SJSA1 (cell line): ENCODE measurements at regions not wholly inside any gene's neighbourhood (a gene's known extent, or its start where the extent isn't known, plus 50 kb on each side); places are given as distances from the start of the nearest gene placed in this dataset.

Experiments
- DNase-seq, 2 experiments: peaks; one replicate each; pipeline ENCODE4 v3.0.0-alpha.2; 2015 to 2020; ENCODE audit warnings: low spot score in 2 of 2, low read depth in 1 of 2
- H3K27ac ChIP-seq: fragments of 250-450 bp; sonication (Bioruptor Pico); 2 replicates; pipeline ENCODE4 v1.5.1; 2020; ENCODE audit warnings: mild to moderate bottlenecking, moderate library complexity
- H3K27me3 ChIP-seq: fragments of 250-450 bp; sonication (Bioruptor Pico); replicated peaks from 2 replicates; pipeline ENCODE4 v1.5.1; 2020; ENCODE audit warnings: mild to moderate bottlenecking, moderate library complexity
- H3K36me3 ChIP-seq: fragments of 250-450 bp; sonication (Bioruptor Pico); 2 replicates; pipeline ENCODE4 v1.5.1; 2020; ENCODE audit warnings: mild to moderate bottlenecking
- H3K4me1 ChIP-seq: fragments of 250-450 bp; sonication (Bioruptor Pico); replicated peaks from 2 replicates; pipeline ENCODE4 v1.6.1; 2021; ENCODE audit warnings: mild to moderate bottlenecking
- H3K4me3 ChIP-seq: fragments of 250-450 bp; sonication (Bioruptor Pico); 2 replicates; pipeline ENCODE4 v1.5.1; 2020; ENCODE audit warnings: mild to moderate bottlenecking
- H3K9me3 ChIP-seq: fragments of 250-450 bp; sonication (Bioruptor Pico); replicated peaks from 2 replicates; pipeline ENCODE4 v1.5.1; 2020; ENCODE audit warnings: mild to moderate bottlenecking

- Histone ChIP-seq H3K27ac (no peak overlapping the region), H3K4me3 (no peak overlapping the region), H3K27me3 (no peaks in the 10 kb centered on the region), H3K9me3 (no peaks in the 10 kb centered on the region), H3K4me1 (no peaks in the 10 kb centered on the region), H3K36me3 (no peaks in the 10 kb centered on the region)
- no peak for DNase-seq
These were observed 713.6 kb downstream of the RNF144B start for GRCh38 chr6:19100752-19101151.

GRCh38 chr6:19102936-19103335, 715.8 kb downstream of the RNF144B start:
- H3K4me3 ChIP-seq = no peak overlapping the region
- no peaks in the 10 kb centered on the region for H3K4me1 ChIP-seq
- no peak for DNase-seq
- H3K27ac ChIP-seq = no peak overlapping the region
- no peaks in the 10 kb centered on the region for H3K27me3 ChIP-seq
- no peaks in the 10 kb centered on the region for H3K9me3 ChIP-seq
- H3K36me3 ChIP-seq = no peaks in the 10 kb centered on the region

GRCh38 chr6:19107468-19107867, 720.3 kb downstream of the RNF144B start:
- DNase-seq = no peak
- H3K4me1 ChIP-seq = no peaks in the 10 kb centered on the region

GRCh38 chr6:19121521-19121920, 715.6 kb upstream of the ID4 start:
- H3K4me1 ChIP-seq = no peaks in the 10 kb centered on the region
- H3K4me3 ChIP-seq = no peak overlapping the region
- no peaks in the 10 kb centered on the region for H3K27me3 ChIP-seq
- no peak for DNase-seq
- H3K36me3 ChIP-seq = no peaks in the 10 kb centered on the region
- no peaks in the 10 kb centered on the region; the same call in 1 of the 2 replicates for H3K9me3 ChIP-seq
- no peak overlapping the region for H3K27ac ChIP-seq

More at GRCh38 chr6:19107468-19107867, 720.3 kb downstream of the RNF144B start:
- H3K36me3 ChIP-seq = no peaks in the 10 kb centered on the region
- no peaks in the 10 kb centered on the region for H3K27me3 ChIP-seq
- H3K4me3 ChIP-seq = no peak overlapping the region
- H3K9me3 ChIP-seq = no peaks in the 10 kb centered on the region
- H3K27ac ChIP-seq = no peak overlapping the region

GRCh38 chr6:19127081-19127480, 710.1 kb upstream of the ID4 start:
- Histone ChIP-seq H3K27ac (no peak overlapping the region), H3K36me3 (no peaks in the 10 kb centered on the region), H3K4me1 (no peaks in the 10 kb centered on the region), H3K9me3 (no peaks in the 10 kb centered on the region), H3K4me3 (no peak overlapping the region), H3K27me3 (no peaks in the 10 kb centered on the region)
- DNase-seq = no peak

- Histone ChIP-seq H3K4me3 (no peak overlapping the region), H3K4me1 (no peaks in the 10 kb centered on the region), H3K27ac (no peak overlapping the region), H3K36me3 (no peaks in the 10 kb centered on the region), H3K27me3 (no peaks in the 10 kb centered on the region), H3K9me3 (no peaks in the 10 kb centered on the region)
- DNase-seq = no peak
These were observed 708.5 kb upstream of the ID4 start for GRCh38 chr6:19128701-19129100.

GRCh38 chr6:19135706-19136105, 701.5 kb upstream of the ID4 start:
- Histone ChIP-seq H3K27ac (no peak overlapping the region), H3K4me1 (no peaks in the 10 kb centered on the region), H3K36me3 (no peaks in the 10 kb centered on the region), H3K4me3 (no peak overlapping the region), H3K27me3 (no peaks in the 10 kb centered on the region), H3K9me3 (no peaks in the 10 kb centered on the region)
- no peak for DNase-seq

- H3K4me3 ChIP-seq = no peak overlapping the region
- no peaks in the 10 kb centered on the region for H3K4me1 ChIP-seq
- no peaks in the 10 kb centered on the region for H3K9me3 ChIP-seq
- no peak overlapping the region for H3K27ac ChIP-seq
- no peaks in the 10 kb centered on the region for H3K36me3 ChIP-seq
- no peak for DNase-seq
- no peaks in the 10 kb centered on the region; the same call in 1 of the 2 replicates for H3K27me3 ChIP-seq
These were observed 699.7 kb upstream of the ID4 start for GRCh38 chr6:19137505-19137904.

GRCh38 chr6:19142275-19142674, 694.9 kb upstream of the ID4 start:
- Histone ChIP-seq H3K27me3 (no peaks in the 10 kb centered on the region; the same call in 1 of the 2 replicates), H3K4me3 (no peak overlapping the region), H3K36me3 (no peaks in the 10 kb centered on the region), H3K9me3 (no peaks in the 10 kb centered on the region), H3K4me1 (no peaks in the 10 kb centered on the region), H3K27ac (no peak overlapping the region)
- no peak for DNase-seq

- Histone ChIP-seq H3K4me1 (no peaks in the 10 kb centered on the region), H3K27me3 (no peaks in the 10 kb centered on the region), H3K4me3 (no peak overlapping the region), H3K27ac (no peak overlapping the region), H3K9me3 (no peaks in the 10 kb centered on the region), H3K36me3 (no peaks in the 10 kb centered on the region)
- no peak for DNase-seq
These were observed 686.9 kb upstream of the ID4 start for GRCh38 chr6:19150307-19150706.

- no peak overlapping the region for H3K27ac ChIP-seq
- H3K4me3 ChIP-seq = no peak overlapping the region
- H3K9me3 ChIP-seq = no peaks in the 10 kb centered on the region
- no peak for DNase-seq
- no peaks in the 10 kb centered on the region for H3K36me3 ChIP-seq
- H3K4me1 ChIP-seq = no peaks in the 10 kb centered on the region
- no peaks in the 10 kb centered on the region for H3K27me3 ChIP-seq
These were observed 683.7 kb upstream of the ID4 start for GRCh38 chr6:19153270-19153980.

- no peak for DNase-seq
- Histone ChIP-seq H3K4me3 (no peak overlapping the region), H3K27ac (no peak overlapping the region), H3K4me1 (no peaks in the 10 kb centered on the region), H3K9me3 (no peaks in the 10 kb centered on the region), H3K27me3 (no peaks in the 10 kb centered on the region), H3K36me3 (no peaks in the 10 kb centered on the region)
These were observed 683.2 kb upstream of the ID4 start for GRCh38 chr6:19153981-19154295.

GRCh38 chr6:19156443-19156842, 680.7 kb upstream of the ID4 start:
- Histone ChIP-seq H3K9me3 (no peaks in the 10 kb centered on the region), H3K4me1 (no peaks in the 10 kb centered on the region), H3K4me3 (no peak overlapping the region), H3K27me3 (no peaks in the 10 kb centered on the region), H3K36me3 (no peaks in the 10 kb centered on the region), H3K27ac (no peak overlapping the region)
- no peak for DNase-seq

- Histone ChIP-seq H3K27ac (no peak overlapping the region), H3K4me1 (no peaks in the 10 kb centered on the region), H3K27me3 (no peaks in the 10 kb centered on the region), H3K4me3 (no peak overlapping the region), H3K9me3 (no peaks in the 10 kb centered on the region), H3K36me3 (no peaks in the 10 kb centered on the region)
- DNase-seq = no peak
These were observed 679.7 kb upstream of the ID4 start for GRCh38 chr6:19157486-19157885.

GRCh38 chr6:19158586-19158985, 678.6 kb upstream of the ID4 start:
- no peak overlapping the region for H3K27ac ChIP-seq
- no peak overlapping the region for H3K4me3 ChIP-seq
- no peaks in the 10 kb centered on the region for H3K9me3 ChIP-seq
- H3K36me3 ChIP-seq = no peaks in the 10 kb centered on the region
- DNase-seq = no peak
- H3K4me1 ChIP-seq = no peaks in the 10 kb centered on the region
- H3K27me3 ChIP-seq = no peaks in the 10 kb centered on the region
